OCI-M1 (cell line): ENCODE measurements at regions not wholly inside any gene's neighbourhood (a gene's known extent, or its start where the extent isn't known, plus 50 kb on each side); places are given as distances from the start of the nearest gene placed in this dataset.

Experiments
- DNase-seq: peaks from one replicate; lab custom pipeline; 2025; lab: John Stamatoyannopoulos, UW

GRCh38 chrX:122777766-122778165, 406.3 kb upstream of the GRIA3 start:
- DNase-seq, result peak; percentile 9

- DNase-seq, result no peak
Observed at GRCh38 chrX:122783918-122784317, 400.2 kb upstream of the GRIA3 start.

- no peak for DNase-seq
Observed at GRCh38 chrX:122787231-122787630, 396.8 kb upstream of the GRIA3 start.

GRCh38 chrX:122788216-122788615, 395.9 kb upstream of the GRIA3 start:
- no peak for DNase-seq

GRCh38 chrX:122790376-122791095, 393.5 kb upstream of the GRIA3 start:
- no peak for DNase-seq

GRCh38 chrX:122813876-122814275, 370.2 kb upstream of the GRIA3 start:
- DNase-seq, result peak; percentile 34

GRCh38 chrX:122816288-122816687, 367.8 kb upstream of the GRIA3 start:
- DNase-seq, result no peak

- no peak for DNase-seq
Observed at GRCh38 chrX:122817321-122817955, 366.6 kb upstream of the GRIA3 start.

GRCh38 chrX:122818068-122818467, 366.0 kb upstream of the GRIA3 start:
- DNase-seq, result no peak

- DNase-seq, result no peak
Observed at GRCh38 chrX:122833230-122833629, 350.8 kb upstream of the GRIA3 start.

- DNase-seq, result no peak
Observed at GRCh38 chrX:122835886-122836285, 348.2 kb upstream of the GRIA3 start.

- DNase-seq, result peak; percentile 30
Observed at GRCh38 chrX:122850326-122850725, 333.8 kb upstream of the GRIA3 start.

GRCh38 chrX:122856205-122856604, 327.9 kb upstream of the GRIA3 start:
- DNase-seq, result no peak

- DNase-seq, result no peak
Observed at GRCh38 chrX:122857734-122858133, 326.3 kb upstream of the GRIA3 start.

GRCh38 chrX:122863067-122863466, 321.0 kb upstream of the GRIA3 start:
- DNase-seq, result no peak

GRCh38 chrX:122866532-122866931, 317.5 kb upstream of the GRIA3 start:
- no peak for DNase-seq

- no peak for DNase-seq
Observed at GRCh38 chrX:122868631-122869030, 315.4 kb upstream of the GRIA3 start.

GRCh38 chrX:122869171-122869570, 314.9 kb upstream of the GRIA3 start:
- no peak for DNase-seq

- DNase-seq, result no peak
Observed at GRCh38 chrX:122878269-122878668, 305.8 kb upstream of the GRIA3 start.

- DNase-seq, result no peak
Observed at GRCh38 chrX:122880952-122881351, 303.1 kb upstream of the GRIA3 start.

- no peak for DNase-seq
Observed at GRCh38 chrX:122890729-122891128, 293.3 kb upstream of the GRIA3 start.

- DNase-seq, result no peak
Observed at GRCh38 chrX:122906726-122907125, 277.4 kb upstream of the GRIA3 start.

GRCh38 chrX:122907375-122907774, 276.7 kb upstream of the GRIA3 start:
- no peak for DNase-seq

- DNase-seq, result no peak
Observed at GRCh38 chrX:122910697-122911096, 273.4 kb upstream of the GRIA3 start.
